C4-2B (cell line): ENCODE measurements at regions not wholly inside any gene's neighbourhood (a gene's known extent, or its start where the extent isn't known, plus 50 kb on each side); places are given as distances from the start of the nearest gene placed in this dataset.

Experiments
- ZFX ChIP-seq: fragments of 450-650 bp; IDR thresholded peaks from 2 replicates; pipeline ENCODE4 v1.6.1; 2017
- TF ChIP-seq, protein P1 (sequence below): fragments of 450-650 bp; conservative IDR thresholded peaks from 2 replicates; pipeline ENCODE4 v1.5.1; 2017; ENCODE audit warnings: mild to moderate bottlenecking

DNA sequence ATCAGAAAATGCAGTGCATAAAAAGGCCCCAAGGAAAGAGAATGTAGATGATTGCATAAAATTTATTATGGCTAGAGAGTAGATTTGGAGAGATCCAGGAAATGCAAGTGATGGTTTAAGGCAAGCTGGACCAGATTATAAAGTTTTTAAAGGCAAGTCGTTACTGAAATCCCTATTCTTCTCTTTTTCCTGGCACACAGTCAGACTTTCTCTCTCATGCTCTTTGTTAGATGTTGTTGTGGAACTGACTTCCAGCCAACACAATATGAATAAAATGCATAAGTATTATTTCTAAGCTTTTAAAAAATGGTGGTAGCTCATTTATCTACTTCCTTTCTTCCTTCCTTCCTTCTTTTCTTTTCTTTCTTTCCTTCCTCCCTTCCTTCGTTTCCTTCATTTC lies 1085.4 kb upstream of the CDH6 start:
- TF ChIP-seq, protein P1, sequence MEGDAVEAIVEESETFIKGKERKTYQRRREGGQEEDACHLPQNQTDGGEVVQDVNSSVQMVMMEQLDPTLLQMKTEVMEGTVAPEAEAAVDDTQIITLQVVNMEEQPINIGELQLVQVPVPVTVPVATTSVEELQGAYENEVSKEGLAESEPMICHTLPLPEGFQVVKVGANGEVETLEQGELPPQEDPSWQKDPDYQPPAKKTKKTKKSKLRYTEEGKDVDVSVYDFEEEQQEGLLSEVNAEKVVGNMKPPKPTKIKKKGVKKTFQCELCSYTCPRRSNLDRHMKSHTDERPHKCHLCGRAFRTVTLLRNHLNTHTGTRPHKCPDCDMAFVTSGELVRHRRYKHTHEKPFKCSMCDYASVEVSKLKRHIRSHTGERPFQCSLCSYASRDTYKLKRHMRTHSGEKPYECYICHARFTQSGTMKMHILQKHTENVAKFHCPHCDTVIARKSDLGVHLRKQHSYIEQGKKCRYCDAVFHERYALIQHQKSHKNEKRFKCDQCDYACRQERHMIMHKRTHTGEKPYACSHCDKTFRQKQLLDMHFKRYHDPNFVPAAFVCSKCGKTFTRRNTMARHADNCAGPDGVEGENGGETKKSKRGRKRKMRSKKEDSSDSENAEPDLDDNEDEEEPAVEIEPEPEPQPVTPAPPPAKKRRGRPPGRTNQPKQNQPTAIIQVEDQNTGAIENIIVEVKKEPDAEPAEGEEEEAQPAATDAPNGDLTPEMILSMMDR, result no peak
- TF ChIP-seq ZFX, result no peak
